ENCODE measurements at regions not wholly inside any gene's neighbourhood (a gene's known extent, or its start where the extent isn't known, plus 50 kb on each side); places are given as distances from the start of the nearest gene placed in this dataset.

GRCh38 chr5:71988808-71989207, 118.5 kb upstream of the MAP1B start:
- TF ChIP-seq, protein P1, sequence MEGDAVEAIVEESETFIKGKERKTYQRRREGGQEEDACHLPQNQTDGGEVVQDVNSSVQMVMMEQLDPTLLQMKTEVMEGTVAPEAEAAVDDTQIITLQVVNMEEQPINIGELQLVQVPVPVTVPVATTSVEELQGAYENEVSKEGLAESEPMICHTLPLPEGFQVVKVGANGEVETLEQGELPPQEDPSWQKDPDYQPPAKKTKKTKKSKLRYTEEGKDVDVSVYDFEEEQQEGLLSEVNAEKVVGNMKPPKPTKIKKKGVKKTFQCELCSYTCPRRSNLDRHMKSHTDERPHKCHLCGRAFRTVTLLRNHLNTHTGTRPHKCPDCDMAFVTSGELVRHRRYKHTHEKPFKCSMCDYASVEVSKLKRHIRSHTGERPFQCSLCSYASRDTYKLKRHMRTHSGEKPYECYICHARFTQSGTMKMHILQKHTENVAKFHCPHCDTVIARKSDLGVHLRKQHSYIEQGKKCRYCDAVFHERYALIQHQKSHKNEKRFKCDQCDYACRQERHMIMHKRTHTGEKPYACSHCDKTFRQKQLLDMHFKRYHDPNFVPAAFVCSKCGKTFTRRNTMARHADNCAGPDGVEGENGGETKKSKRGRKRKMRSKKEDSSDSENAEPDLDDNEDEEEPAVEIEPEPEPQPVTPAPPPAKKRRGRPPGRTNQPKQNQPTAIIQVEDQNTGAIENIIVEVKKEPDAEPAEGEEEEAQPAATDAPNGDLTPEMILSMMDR (IDR thresholded peaks at IDR 0.05) = no peak
- TF ChIP-seq POLR2A (IDR thresholded peaks at IDR 0.05) = no peak
- 59 to 92% (median 80%) methylated on average over 1 of the region's 1 CpG for WGBS, 4 donors
- no peak overlapping the region for H3K4me3 ChIP-seq
- H3K36me3 ChIP-seq (replicated peaks in 1 of 2) = no peaks in the 10 kb centered on the region
- intact Hi-C loops (cut with DNase I) = no loop called here
- H3K4me1 ChIP-seq (replicated peaks in 1 of 2) = no peaks in the 10 kb centered on the region
- DNase-seq = no peak
- H3K27me3 ChIP-seq = no peaks in the 10 kb centered on the region
- H3K27ac ChIP-seq = no peak overlapping the region
- no peaks in the 10 kb centered on the region for H3K9me3 ChIP-seq (replicated peaks in 1 of 3)

- TF ChIP-seq POLR2A (IDR thresholded peaks at IDR 0.05) = no peak
- 84 to 90% (median 87%) methylated on average over 3 of the region's 3 CpGs for WGBS, 4 donors
- intact Hi-C loops (cut with DNase I) = no loop called here
- Histone ChIP-seq H3K36me3 (replicated peaks in 1 of 2) (no peaks in the 10 kb centered on the region), H3K27me3 (no peaks in the 10 kb centered on the region), H3K9me3 (replicated peaks in 1 of 3) (no peaks in the 10 kb centered on the region), H3K4me3 (no peak overlapping the region), H3K27ac (no peak overlapping the region), H3K4me1 (replicated peaks in 1 of 2) (no peaks in the 10 kb centered on the region)
- no peak for DNase-seq
These were observed 113.7 kb upstream of the MAP1B start for GRCh38 chr5:71993600-71993999.

- no peaks in the 10 kb centered on the region for H3K9me3 ChIP-seq (replicated peaks in 1 of 3)
- WGBS, 4 donors = 47 to 79% (median 62%) methylated on average over 2 of the region's 2 CpGs
- DNase-seq = no peak
- no peaks in the 10 kb centered on the region for H3K36me3 ChIP-seq (replicated peaks in 1 of 2)
- intact Hi-C loops (cut with DNase I) = no loop called here
- no peaks in the 10 kb centered on the region for H3K27me3 ChIP-seq
- TF ChIP-seq, protein P1 (IDR thresholded peaks at IDR 0.05) = no peak
- TF ChIP-seq POLR2A (IDR thresholded peaks at IDR 0.05) = no peak
- no peak overlapping the region for H3K27ac ChIP-seq
- H3K4me1 ChIP-seq (replicated peaks in 1 of 2) = no peaks in the 10 kb centered on the region
- no peak overlapping the region for H3K4me3 ChIP-seq
These were observed 110.5 kb upstream of the MAP1B start for GRCh38 chr5:71996789-71997188.

- no peak for TF ChIP-seq POLR2A (IDR thresholded peaks at IDR 0.05)
- TF ChIP-seq, protein P1 (IDR thresholded peaks at IDR 0.05) = no peak
These were observed 108.5 kb upstream of the MAP1B start for GRCh38 chr5:71998746-71999145.

DNA sequence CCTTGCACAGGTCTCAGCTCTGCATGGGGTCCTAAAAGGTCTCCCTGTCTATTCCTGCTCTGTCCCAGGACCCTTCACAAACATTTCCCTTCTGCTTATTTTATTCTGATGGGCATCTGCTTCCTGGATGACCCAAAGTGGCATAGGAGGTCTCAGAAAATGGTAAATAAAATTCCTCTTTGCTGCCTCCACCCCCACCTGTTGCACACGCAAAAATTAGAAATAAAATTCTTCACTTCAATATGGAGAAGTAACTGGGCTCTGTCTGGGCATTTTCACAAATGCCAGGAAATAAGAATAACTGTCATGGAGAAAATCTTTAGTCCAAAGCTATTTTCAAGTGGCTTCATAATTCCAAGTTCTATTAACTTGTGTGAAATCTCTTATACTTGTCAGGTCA, 106.6 kb upstream of the MAP1B start:
- H3K4me1 ChIP-seq (replicated peaks in 1 of 2) = no peaks in the 10 kb centered on the region
- TF ChIP-seq, protein P1 (IDR thresholded peaks at IDR 0.05) = no peak
- TF ChIP-seq POLR2A (IDR thresholded peaks at IDR 0.05) = no peak
- DNase-seq = no peak
- no peaks in the 10 kb centered on the region for H3K27me3 ChIP-seq
- H3K4me3 ChIP-seq = no peak overlapping the region
- H3K9me3 ChIP-seq (replicated peaks in 1 of 3) = no peaks in the 10 kb centered on the region
- no peaks in the 10 kb centered on the region for H3K36me3 ChIP-seq (replicated peaks in 1 of 2)
- WGBS, 4 donors = 89 to 100% (median 95%) methylated on average over 1 of the region's 1 CpG
- intact Hi-C loops (cut with DNase I) = no loop called here
- no peak overlapping the region for H3K27ac ChIP-seq

More at GRCh38 chr5:71998746-71999145, 108.5 kb upstream of the MAP1B start:
- Histone ChIP-seq H3K27me3 (no peaks in the 10 kb centered on the region), H3K4me1 (replicated peaks in 1 of 2) (no peaks in the 10 kb centered on the region), H3K4me3 (no peak overlapping the region), H3K36me3 (replicated peaks in 1 of 2) (no peaks in the 10 kb centered on the region), H3K9me3 (replicated peaks in 1 of 3) (no peaks in the 10 kb centered on the region), H3K27ac (no peak overlapping the region)
- intact Hi-C loops (cut with DNase I) = no loop called here
- no peak for DNase-seq
